ENCODE measurements at regions not wholly inside any gene's neighbourhood (a gene's known extent, or its start where the extent isn't known, plus 50 kb on each side); places are given as distances from the start of the nearest gene placed in this dataset.

GRCh38 chr17:63035695-63036094 is 69.7 kb downstream of the TANC2 start:
- TF ChIP-seq ZNF274 (IDR thresholded peaks at IDR 0.05; ENCODE audit: low read depth, low read length) (no peak), YY1 (IDR thresholded peaks at IDR 0.05; ENCODE audit: insufficient read depth, insufficient read length) (no peak), SUZ12 (IDR thresholded peaks at IDR 0.05; ENCODE audit: extremely low read depth, insufficient read depth, insufficient read length) (no peak)

Data from NT2/D1 (cell line).